ENCODE measurements at regions not wholly inside any gene's neighbourhood (a gene's known extent, or its start where the extent isn't known, plus 50 kb on each side); places are given as distances from the start of the nearest gene placed in this dataset.
"Not testable (repeated sequence)": the region's sequence is repeated elsewhere in the genome, so short reads cannot be mapped to it uniquely, and the experiment has no call there.

- DNase-seq, result no peak
Observed at GRCh38 chr6:12527339-12527738, 189.2 kb upstream of the PHACTR1 start.

GRCh38 chr6:12528136-12528535 is 188.4 kb upstream of the PHACTR1 start:
- no peak for DNase-seq

GRCh38 chr6:12528581-12529363 is 187.8 kb upstream of the PHACTR1 start:
- DNase-seq, result no peak

GRCh38 chr6:12529364-12530019 is 187.1 kb upstream of the PHACTR1 start:
- DNase-seq, result no peak

GRCh38 chr6:12530345-12530744 is 186.2 kb upstream of the PHACTR1 start:
- no peak for DNase-seq

- no peak for DNase-seq
Observed at GRCh38 chr6:12533586-12533985, 183.0 kb upstream of the PHACTR1 start.

- DNase-seq, result no peak
Observed at GRCh38 chr6:12534069-12534853, 182.3 kb upstream of the PHACTR1 start.

GRCh38 chr6:12535586-12536314 is 180.8 kb upstream of the PHACTR1 start:
- DNase-seq, result no peak

- no peak for DNase-seq
Observed at GRCh38 chr6:12536416-12536815, 180.2 kb upstream of the PHACTR1 start.

GRCh38 chr6:12537389-12537788 is 179.2 kb upstream of the PHACTR1 start:
- no peak for DNase-seq

- no peak for DNase-seq
Observed at GRCh38 chr6:12538881-12539357, 177.6 kb upstream of the PHACTR1 start.

- DNase-seq, result not testable (repeated sequence)
Observed at GRCh38 chr6:12542319-12543115, 174.1 kb upstream of the PHACTR1 start.

GRCh38 chr6:12543953-12544352 is 172.6 kb upstream of the PHACTR1 start:
- DNase-seq, result no peak

GRCh38 chr6:12544821-12545565 is 171.6 kb upstream of the PHACTR1 start:
- no peak for DNase-seq

GRCh38 chr6:12545619-12546409 is 170.8 kb upstream of the PHACTR1 start:
- no peak for DNase-seq

GRCh38 chr6:12546410-12547002 is 170.1 kb upstream of the PHACTR1 start:
- no peak for DNase-seq

GRCh38 chr6:12548526-12548925 is 168.0 kb upstream of the PHACTR1 start:
- DNase-seq, result no peak

- not testable (repeated sequence) for DNase-seq
Observed at GRCh38 chr6:12549445-12549844, 167.1 kb upstream of the PHACTR1 start.

GRCh38 chr6:12554820-12555219 is 161.7 kb upstream of the PHACTR1 start:
- DNase-seq, result not testable (repeated sequence)

- no peak for DNase-seq
Observed at GRCh38 chr6:12555267-12555666, 161.3 kb upstream of the PHACTR1 start.

All from GF-D8 (cell line).